ENCODE measurements at regions not wholly inside any gene's neighbourhood (a gene's known extent, or its start where the extent isn't known, plus 50 kb on each side); places are given as distances from the start of the nearest gene placed in this dataset.

GRCh38 chr6:164414695-164415094 lies 894.7 kb downstream of the C6orf118 start:
- TF ChIP-seq CTCF (IDR thresholded peaks at IDR 0.05): no peak
- TF ChIP-seq POLR2A (IDR thresholded peaks at IDR 0.05): no peak
- no peak for TF ChIP-seq EP300 (IDR thresholded peaks at IDR 0.05)
